Adrenal gland (tissue), 9 donors: ENCODE measurements at regions not wholly inside any gene's neighbourhood (a gene's known extent, or its start where the extent isn't known, plus 50 kb on each side); places are given as distances from the start of the nearest gene placed in this dataset.
A peak's percentile ranks its signal among the peaks of the same experiment; 100 is the strongest.

Experiments used
- DNase-seq, 7 donors: peaks; one replicate each; pipeline ENCODE4 v3.0.0-alpha.2; 2019 to 2020
- H3K27ac ChIP-seq, 5 donors: fragments of 200-600 bp; sonication (generic) in 4 of 5; 1 replicate in 3 of 5; 2 replicates in 2 of 5; pipeline versions ENCODE4 v1.5.1 to v1.8.0; 2016 to 2020; ENCODE audit warnings: mild to moderate bottlenecking in 1 of 5
- H3K27me3 ChIP-seq: fragments of 200-600 bp; 2 replicates; pipeline ENCODE4 v1.8.0; 2021
- H3K36me3 ChIP-seq, 2 donors: fragments of 200-600 bp; replicated peaks in 1 of 2; 1 replicate in 1 of 2; 2 replicates in 1 of 2; pipeline versions ENCODE4 v1.5.1 to v1.8.0; 2018 to 2022
- H3K4me1 ChIP-seq, 2 donors: fragments of 200-600 bp; replicated peaks in 1 of 2; 1 replicate in 1 of 2; 2 replicates in 1 of 2; pipeline versions ENCODE4 v1.5.1 to v1.8.0; 2018 to 2021
- H3K4me3 ChIP-seq, 4 donors: fragments of 200-600 bp; sonication (generic) in 3 of 4; one replicate each; pipeline ENCODE4 v1.5.1; 2016 to 2018
- H3K9me3 ChIP-seq, 3 donors: fragments of 200-600 bp; sonication (generic) in 1 of 3; replicated peaks in 1 of 3; 1 replicate in 2 of 3; 2 replicates in 1 of 3; pipeline versions ENCODE4 v1.5.1 to v1.8.0; 2016 to 2021
- CTCF ChIP-seq, 6 experiments: fragments of 450-650 bp in 4 of 6; fragments of 200-600 bp in 2 of 6; sonication (generic) in 1 of 6; IDR thresholded peaks; 1 replicate in 5 of 6; 2 replicates in 1 of 6; pipeline versions ENCODE4 v1.5.1 to v1.8.0; 2016 to 2021; ENCODE audit warnings: antibody characterized with exemption in 6 of 6, mild to moderate bottlenecking in 2 of 6, moderate library complexity in 1 of 6
- POLR2A ChIP-seq, 2 donors: fragments of 450-650 bp; IDR thresholded peaks; one replicate each; pipeline ENCODE4 v1.6.1; 2017; ENCODE audit warnings: antibody characterized with exemption in 2 of 2, mild to moderate bottlenecking in 2 of 2, moderate library complexity in 1 of 2
- WGBS, 4 donors: extraction: QIAGEN DNeasy Blood & Tissue Kit in 2 of 4; methylation state at CpG; one replicate each; pipeline versions ENCODE4 v1.1.5 to v1.1.7; 2013 to 2017; 5-methylcytosine and 5-hydroxymethylcytosine counted together
- intact Hi-C, 2 donors: fragments of 100-400 bp; cut with DNase I; formaldehyde crosslinking; loops; one replicate each; pipeline versions ENCODE4 v1.14.1 to v1.15.0; 2022 to 2023
- donor health status: healthy with polysubstance abuse.
- donor health status: Bipolar disorder and iron deficiency.
- donor health status: DM: yes; HTN: yes; CAD: no.
- donor health status: DM: no; HTN: no; CAD: no.
- donor health status: DM: no; HTN: no; CAD: no.

DNA sequence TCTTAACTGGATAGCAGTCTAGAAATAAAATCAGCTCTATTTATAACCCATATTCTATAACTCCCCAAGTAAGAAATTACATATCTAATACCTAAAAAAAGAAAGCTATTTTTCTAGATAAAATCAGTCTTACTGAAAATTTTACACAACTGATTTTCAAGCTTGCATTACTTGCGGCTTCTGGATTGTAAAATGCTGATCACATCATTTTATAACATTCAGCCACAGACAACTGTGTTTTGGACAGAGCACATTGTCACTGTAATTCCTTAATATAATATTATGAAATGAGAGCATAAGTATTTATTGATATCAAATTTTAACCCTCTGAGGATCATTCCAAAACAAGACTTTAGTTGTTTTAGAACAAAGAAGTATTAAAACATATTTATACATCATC, 78.5 kb upstream of the ARID2 start:
- Histone ChIP-seq H3K36me3 (no peaks in the 10 kb centered on the region), H3K4me3 (no peak overlapping the region), H3K4me1 (no peaks in the 10 kb centered on the region), H3K9me3 (no peaks in the 10 kb centered on the region), H3K27me3 (no peaks in the 10 kb centered on the region), H3K27ac (no peak overlapping the region)
- 73 to 90% (median 87%) methylated on average over 1 of the region's 1 CpG for WGBS, 4 donors
- TF ChIP-seq POLR2A (IDR thresholded peaks at IDR 0.05) (no peak), CTCF (IDR thresholded peaks at IDR 0.05) (no peak)
- DNase-seq = no peak
- intact Hi-C loops = no loop called here

DNA sequence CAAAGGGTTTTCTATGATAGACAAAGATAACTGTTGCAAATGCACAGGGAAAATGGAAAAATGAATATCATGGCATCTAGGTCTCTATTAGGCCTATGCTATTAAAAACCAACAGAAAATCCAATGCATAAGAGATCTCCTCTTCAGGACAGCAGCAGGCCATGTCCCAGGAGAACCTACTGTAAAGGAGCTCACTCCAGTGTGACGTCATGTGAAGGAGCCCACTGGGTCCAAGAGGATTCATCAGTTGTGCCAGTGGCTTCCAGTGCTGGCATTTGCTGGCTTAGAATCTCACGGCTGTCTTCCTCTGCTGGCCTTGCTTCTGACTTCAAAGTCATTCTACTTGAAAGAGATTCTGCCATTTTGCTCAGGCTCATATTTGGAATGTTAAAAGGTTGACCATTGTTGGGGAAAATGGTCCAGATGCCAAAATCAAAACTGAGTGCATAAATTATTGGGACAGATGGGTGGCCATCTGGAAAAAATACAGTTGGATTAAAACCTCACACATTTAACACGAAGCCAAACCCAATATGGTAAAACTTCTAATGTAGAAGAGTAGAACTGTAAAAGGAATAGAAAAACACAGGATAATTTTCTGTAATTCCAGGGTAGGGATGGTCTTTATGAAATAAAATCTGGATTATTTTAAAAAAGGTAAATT, 75.4 kb upstream of the ARID2 start:
- no peak overlapping the region for H3K4me3 ChIP-seq
- no peak for DNase-seq
- H3K27ac ChIP-seq = no peak overlapping the region
- H3K4me1 ChIP-seq = no peaks in the 10 kb centered on the region
- intact Hi-C loops = no loop called here
- no peaks in the 10 kb centered on the region for H3K9me3 ChIP-seq
- 88 to 93% (median 89%) methylated on average over 3 of the region's 3 CpGs for WGBS, 4 donors
- H3K36me3 ChIP-seq = no peaks in the 10 kb centered on the region
- no peaks in the 10 kb centered on the region for H3K27me3 ChIP-seq
- TF ChIP-seq CTCF (IDR thresholded peaks at IDR 0.05) (no peak), POLR2A (IDR thresholded peaks at IDR 0.05) (no peak)

DNA sequence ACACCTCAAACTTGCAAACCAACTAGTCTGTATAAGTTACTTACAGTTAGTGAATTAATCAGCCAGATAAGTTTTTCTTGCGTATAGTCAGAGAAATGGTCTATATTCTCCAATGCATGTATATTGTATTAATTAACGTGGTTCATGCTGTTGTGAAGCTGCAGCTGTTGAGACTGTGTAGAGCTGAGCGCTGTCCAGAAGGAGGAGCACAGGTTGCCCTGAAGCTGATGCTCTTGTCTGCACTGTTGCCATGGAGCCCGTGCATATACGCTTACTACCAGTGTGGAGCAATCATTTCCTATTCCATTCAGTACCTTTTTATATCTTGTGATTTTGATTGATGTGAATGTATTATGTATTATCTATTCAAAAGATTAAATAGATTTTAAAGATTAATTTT, 74.3 kb upstream of the ARID2 start:
- 66 to 80% (median 72%) methylated on average over 5 of the region's 5 CpGs for WGBS, 4 donors
- Histone ChIP-seq H3K27ac (no peak overlapping the region), H3K27me3 (no peaks in the 10 kb centered on the region), H3K4me1 (no peaks in the 10 kb centered on the region), H3K4me3 (no peak overlapping the region), H3K9me3 (no peaks in the 10 kb centered on the region), H3K36me3 (no peaks in the 10 kb centered on the region)
- intact Hi-C loops = no loop called here
- no peak for TF ChIP-seq POLR2A (IDR thresholded peaks at IDR 0.05)
- TF ChIP-seq CTCF (IDR thresholded peaks at IDR 0.05) = peak in 1 of 6 experiments; percentile 10
- peak in 1 of 7 donors; percentile 53 for DNase-seq

- H3K27me3 ChIP-seq = no peaks in the 10 kb centered on the region
- H3K27ac ChIP-seq = no peak overlapping the region
- no peaks in the 10 kb centered on the region for H3K4me1 ChIP-seq
- no peak for DNase-seq
- TF ChIP-seq CTCF (IDR thresholded peaks at IDR 0.05) = no peak
- TF ChIP-seq POLR2A (IDR thresholded peaks at IDR 0.05) = no peak
- no peaks in the 10 kb centered on the region for H3K9me3 ChIP-seq
- no peaks in the 10 kb centered on the region for H3K36me3 ChIP-seq
- WGBS, 4 donors = 65 to 89% (median 84%) methylated on average over 2 of the region's 2 CpGs
- H3K4me3 ChIP-seq = no peak overlapping the region
- intact Hi-C loops = no loop called here
Observed at GRCh38 chr12:45655743-45656142, 73.8 kb upstream of the ARID2 start.
